DMS 273 treated with DMSO at 0.1 percent for 48 hours (cell line): ENCODE measurements at regions not wholly inside any gene's neighbourhood (a gene's known extent, or its start where the extent isn't known, plus 50 kb on each side); places are given as distances from the start of the nearest gene placed in this dataset.
"Not testable (repeated sequence)": the region's sequence is repeated elsewhere in the genome, so short reads cannot be mapped to it uniquely, and the experiment has no call there.

Experiments
- DNase-seq: peaks from one replicate; lab custom pipeline; 2025; lab: John Stamatoyannopoulos, UW

DNA sequence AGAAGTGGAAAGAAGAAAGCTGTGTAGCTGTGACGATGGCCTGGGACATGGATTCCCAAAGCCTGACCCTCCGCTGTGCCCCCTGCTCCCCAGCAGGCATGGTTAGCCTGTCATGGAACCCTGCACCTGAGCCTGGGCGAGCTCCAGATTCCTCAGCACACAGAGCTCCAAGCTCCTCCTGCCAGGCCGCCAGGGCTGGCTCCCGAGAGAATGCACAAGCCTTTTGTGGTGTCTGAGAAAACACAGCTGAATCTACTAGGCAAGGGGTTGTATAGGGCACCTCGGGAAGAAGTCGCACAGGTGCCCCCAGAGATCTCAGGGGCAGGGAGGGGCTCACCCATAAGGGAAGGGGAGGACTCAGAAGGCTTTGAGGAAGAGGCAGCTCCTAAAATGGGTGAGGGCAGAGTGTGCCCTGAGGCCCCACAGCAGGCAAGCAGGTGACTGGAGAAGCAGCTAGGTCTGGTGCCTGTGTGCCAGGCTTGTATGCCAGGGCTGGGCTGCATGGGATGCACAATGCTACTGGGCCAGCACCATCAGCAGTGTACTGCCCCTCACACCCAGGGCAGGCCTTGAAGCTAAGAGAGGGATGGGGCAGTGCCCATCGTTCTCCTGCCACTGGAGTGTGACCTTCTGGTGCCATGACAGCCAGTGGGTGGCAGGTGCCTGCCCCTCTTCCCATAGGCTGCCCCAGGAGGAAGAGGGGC, 64.3 kb upstream of the CD93 start:
- no peak for DNase-seq

DNA sequence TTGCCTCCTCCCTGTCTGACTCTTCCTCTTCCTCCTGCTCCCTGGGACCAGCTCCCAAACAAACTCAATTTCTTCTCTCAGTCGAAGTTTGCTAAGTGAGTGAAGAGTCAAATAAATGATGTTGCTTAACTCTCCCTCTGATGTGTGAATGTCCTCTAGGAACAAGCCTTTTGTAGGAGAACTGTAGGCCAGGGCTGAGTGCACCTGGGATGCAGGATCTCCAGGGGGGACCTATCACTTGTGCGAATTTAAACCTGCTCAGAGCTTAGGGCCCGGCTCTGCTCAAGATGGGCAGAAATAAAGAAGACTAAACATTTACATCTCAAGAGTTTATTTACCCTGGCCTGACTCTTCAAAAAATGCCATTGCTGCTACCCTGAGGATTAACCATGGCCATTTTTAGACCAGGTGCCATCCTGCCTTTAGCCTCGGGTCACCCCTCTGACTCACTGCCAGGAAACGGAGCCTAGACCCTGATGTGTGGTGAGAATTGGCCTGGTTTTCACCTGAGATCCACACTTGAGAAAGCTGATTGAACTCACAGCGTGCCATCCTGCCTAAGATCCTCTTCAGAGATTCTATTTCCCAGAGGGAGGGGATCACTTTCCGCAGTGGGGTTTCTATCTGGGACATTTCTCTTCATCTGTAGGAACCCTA, 63.6 kb upstream of the CD93 start:
- DNase-seq = no peak

- DNase-seq = no peak
These were observed 62.8 kb upstream of the CD93 start for GRCh38 chr20:23148731-23149570.

DNA sequence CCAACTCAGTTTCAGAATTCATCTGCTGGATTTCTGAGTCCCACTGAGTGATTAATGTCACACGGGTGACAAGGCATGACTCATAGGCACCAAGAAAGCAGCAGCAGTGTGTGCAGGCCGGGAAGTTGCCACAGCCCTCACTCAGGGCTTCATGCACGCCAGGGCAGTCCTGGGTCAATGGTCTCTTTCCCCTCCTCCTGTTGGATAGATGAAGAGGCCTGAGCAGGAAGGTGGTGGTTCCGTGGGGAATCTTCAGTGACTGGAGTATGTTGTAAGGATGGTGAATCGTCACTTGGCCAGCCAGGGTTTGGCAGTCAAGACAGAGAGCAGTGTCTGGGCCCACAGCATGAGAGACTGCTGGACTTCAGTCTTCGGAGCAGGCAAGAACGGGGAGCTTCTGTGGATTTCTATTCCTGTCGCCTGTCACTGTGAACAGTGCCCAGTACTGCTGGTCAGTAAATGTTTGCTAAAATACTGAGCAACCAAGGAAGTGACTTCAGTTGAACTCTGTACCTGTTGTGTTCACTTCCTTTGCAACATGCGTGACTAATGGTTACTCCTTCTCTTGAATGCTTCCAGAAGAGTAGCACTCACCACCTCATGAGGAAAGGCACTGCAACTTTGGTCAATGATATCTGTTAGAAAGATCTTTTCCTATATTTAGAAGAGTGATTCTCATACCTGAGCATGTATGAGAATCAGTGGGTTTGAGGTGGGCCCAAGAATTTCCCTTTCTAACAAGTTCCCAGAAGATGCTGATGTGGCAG, 62.0 kb upstream of the CD93 start:
- DNase-seq = no peak

DNA sequence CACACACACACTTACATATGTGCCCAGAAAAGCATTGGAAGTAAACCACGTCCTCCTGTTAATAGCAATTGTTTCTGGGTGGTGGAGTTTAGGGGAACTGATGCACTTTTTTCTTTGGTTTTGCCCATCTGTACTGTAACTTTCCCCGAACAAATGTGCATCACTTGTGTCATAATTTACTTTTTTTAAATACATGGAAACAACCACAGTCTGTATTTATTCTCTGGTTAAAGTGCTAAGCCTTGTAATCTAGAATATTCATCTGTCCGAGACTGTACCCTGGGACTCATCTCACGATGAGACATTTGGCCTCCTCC, 61.5 kb upstream of the CD93 start:
- DNase-seq = no peak

- DNase-seq = no peak
These were observed 60.9 kb upstream of the CD93 start for GRCh38 chr20:23146857-23147637.

DNA sequence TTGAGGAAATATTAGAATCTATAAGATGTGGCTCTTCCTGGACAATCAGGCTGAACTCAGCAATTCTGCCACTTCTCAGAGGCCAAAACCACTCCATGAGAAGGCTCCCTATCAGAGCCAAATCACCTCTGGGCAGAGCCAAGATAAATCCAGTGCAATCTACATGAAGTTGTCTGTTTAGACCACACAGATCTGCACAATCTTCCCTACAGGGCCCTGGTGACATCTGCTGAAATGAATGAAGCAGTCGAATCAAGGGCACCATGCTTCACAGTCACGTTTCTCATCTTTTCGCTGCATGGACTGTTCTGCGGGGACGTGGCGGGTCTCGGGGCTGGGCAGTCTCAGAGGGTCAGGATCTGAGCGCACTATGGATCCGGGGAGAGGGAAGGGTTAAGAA, 60.1 kb upstream of the CD93 start:
- no peak for DNase-seq

GRCh38 chr20:23145281-23145700, 59.2 kb upstream of the CD93 start:
- no peak for DNase-seq

DNA sequence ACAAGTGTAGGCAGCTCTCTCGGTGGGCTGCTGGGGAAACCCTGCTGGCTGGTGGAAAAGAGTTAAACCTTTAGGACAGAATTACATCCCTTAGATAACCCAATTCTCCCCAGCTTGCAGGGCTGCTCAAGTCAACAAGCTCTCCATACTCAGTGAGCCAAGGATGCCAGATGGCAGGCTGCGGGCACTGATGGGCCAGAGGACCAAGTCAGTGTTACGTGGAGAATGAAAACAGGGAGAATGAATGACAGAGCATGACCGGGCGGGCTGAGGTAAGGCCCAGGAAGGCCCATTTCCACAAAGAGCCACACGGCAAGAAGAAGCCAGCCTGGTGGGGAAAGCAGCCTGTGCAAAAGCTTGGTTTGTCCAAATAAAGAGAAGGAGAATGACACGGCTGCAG, 58.7 kb upstream of the CD93 start:
- no peak for DNase-seq

DNA sequence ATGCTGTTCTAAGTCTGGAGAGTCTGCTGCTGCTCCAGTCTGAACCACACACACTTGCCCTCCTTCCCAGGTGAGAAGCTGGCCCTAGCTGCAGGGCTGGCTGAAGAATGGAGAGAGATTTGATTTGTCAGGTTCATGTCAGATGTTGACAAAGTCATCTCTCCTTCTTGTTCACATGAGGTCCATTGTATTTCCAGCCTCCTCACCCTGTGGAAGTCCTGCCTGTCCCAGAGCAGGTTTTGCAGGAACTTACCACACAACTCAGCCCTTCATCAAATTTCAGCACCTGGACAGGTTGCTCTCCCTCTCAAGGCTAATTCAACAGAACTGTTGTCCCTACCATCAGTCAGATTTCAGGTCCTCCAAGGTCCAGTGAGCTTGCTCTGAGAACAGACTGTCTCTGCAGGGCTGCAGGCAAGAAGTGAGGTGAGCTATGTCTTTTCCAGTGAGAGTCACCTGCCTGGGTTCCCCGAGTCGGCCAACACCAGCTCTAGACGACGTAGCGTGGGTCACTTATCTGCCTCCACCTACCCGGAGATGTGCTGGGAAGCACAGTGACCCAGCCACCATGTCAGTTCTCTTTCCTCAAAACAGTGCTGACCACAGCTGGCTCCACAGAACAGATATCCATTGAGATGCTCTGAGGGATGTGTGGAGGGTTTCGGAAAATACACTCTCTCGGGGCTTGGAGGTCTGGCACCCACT, 58.0 kb upstream of the CD93 start:
- DNase-seq = no peak

- no peak for DNase-seq
These were observed 57.0 kb upstream of the CD93 start for GRCh38 chr20:23143098-23143497.

- DNase-seq = no peak
These were observed 56.3 kb upstream of the CD93 start for GRCh38 chr20:23142162-23143050.

DNA sequence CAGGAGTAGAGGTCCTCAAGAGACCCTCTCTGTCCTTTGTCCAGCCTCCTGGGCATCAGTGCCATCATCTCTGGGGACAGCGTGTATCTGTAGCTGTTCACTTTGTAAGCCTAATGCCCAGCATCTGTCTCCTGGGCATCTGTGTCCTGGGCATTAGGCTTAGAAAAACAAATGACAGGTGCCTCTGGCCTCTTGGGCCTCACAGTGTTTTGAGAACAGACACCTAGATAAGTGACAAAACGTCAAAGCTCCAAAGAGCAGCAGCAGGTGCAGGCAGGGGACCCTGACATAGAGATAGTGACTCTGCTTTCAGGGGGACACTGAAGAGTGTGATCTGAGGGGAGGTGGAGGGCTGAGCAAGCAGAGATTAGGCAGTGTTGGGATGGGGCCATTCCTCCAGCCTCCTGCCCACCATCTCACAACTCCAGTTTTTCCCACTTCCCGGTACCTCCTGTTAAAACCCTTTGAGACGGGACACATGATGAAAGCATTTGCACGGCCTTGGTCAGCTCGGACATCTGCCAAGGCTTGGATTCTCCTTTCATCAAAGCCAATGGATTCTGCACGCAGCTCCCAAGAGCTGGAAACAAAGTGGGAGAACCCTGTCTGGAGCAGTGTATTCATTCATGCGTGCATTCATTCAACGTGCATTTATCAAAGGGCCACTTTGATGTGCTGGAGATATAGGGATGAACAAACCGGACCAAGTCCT, 55.5 kb upstream of the CD93 start:
- DNase-seq = no peak

DNA sequence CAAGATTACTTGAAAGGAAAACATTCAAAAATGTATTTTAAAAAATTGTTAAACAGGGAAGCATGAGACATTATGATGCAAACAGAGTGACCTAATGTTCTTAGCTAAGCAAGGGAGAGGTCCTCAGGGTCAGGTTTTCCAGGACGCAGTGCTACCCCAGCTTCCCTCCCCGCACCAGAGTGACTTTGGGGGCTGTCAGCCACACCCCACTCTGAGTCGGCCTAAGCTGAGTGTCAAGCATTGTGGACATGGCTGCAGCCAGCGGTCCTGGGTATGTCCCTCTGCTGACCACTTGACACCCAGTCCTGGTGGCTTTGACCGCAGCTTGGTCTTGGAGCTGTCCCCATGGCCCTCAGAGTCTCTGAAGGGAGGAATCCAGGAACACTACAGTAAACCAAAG, 54.9 kb upstream of the CD93 start:
- DNase-seq = no peak

GRCh38 chr20:23139984-23140383, 53.9 kb upstream of the CD93 start:
- not testable (repeated sequence) for DNase-seq

- DNase-seq = no peak
These were observed 53.4 kb upstream of the CD93 start for GRCh38 chr20:23139524-23139923.

- no peak for DNase-seq
These were observed 52.6 kb upstream of the CD93 start for GRCh38 chr20:23138682-23139081.

GRCh38 chr20:23138226-23138625, 52.1 kb upstream of the CD93 start:
- no peak for DNase-seq
